ENCODE measurements at regions not wholly inside any gene's neighbourhood (a gene's known extent, or its start where the extent isn't known, plus 50 kb on each side); places are given as distances from the start of the nearest gene placed in this dataset.

DNA sequence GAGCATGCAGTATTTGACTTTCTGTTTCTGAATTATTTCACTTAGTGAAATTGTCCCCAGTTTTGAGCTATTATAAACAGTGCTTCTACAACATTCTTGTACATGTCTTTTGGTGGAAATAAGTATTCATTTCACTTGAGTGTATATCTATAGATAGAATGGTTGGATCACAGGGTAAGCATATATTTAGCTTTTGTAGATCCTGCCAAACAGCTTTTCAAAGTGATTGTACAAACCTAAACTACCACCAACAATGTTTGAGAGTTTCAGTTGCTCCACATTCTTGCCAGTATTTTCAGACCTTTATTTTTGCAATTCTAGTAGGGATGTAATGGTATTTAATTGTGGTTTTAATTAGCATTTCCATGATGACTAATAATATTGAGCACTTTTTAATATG is 91.6 kb downstream of the CCT6B start:
- H3K27ac Mint-ChIP-seq = no peak overlapping the region
- H4K91ac ChIP-seq (ENCODE audit: insufficient read length, low read depth, low read length) = no peak overlapping the region

More for the DNA sequence above, 91.6 kb downstream of the CCT6B start:
- Histone ChIP-seq H3K14ac (ENCODE audit: insufficient read depth, low read length) (no peak overlapping the region), H4K5ac (ENCODE audit: insufficient read length, low read depth, low read length) (no peak overlapping the region), H3K27me3 (ENCODE audit: insufficient read depth, low read length) (no peaks in the 10 kb centered on the region), H3K4me2 (ENCODE audit: insufficient read depth, insufficient read length, low read length) (no peak overlapping the region), H2AFZ (ENCODE audit: low read length) (no peak overlapping the region), H3K56ac (ENCODE audit: insufficient read length, low read depth, low read length) (no peak overlapping the region), H4K20me1 (ENCODE audit: control insufficient read depth, insufficient read depth, insufficient read length) (no peaks in the 10 kb centered on the region), H2BK20ac (ENCODE audit: low read depth, low read length, poor library complexity, severe bottlenecking) (no peak overlapping the region), H3K27ac (ENCODE audit: insufficient read length, low read depth, low read length) (no peak overlapping the region), H2AK5ac (ENCODE audit: insufficient read length, low read length) (no peak overlapping the region), H3K79me1 (ENCODE audit: insufficient read depth, low read depth, low read length, poor library complexity, severe bottlenecking) (no peaks in the 10 kb centered on the region), H3K9me3 (ENCODE audit: control insufficient read depth, low read depth, low read length) (no peaks in the 10 kb centered on the region), H3K4me1 (ENCODE audit: insufficient read depth, low read length) (no peaks in the 10 kb centered on the region), H3K9ac (ENCODE audit: extremely low read depth, insufficient read length, low read length) (no peak overlapping the region), H3K23ac (ENCODE audit: insufficient read length, low read depth, low read length) (no peak overlapping the region), H4K8ac (replicated peaks; ENCODE audit: insufficient read length, low read depth, low read length) (no peak overlapping the region), H2BK12ac (ENCODE audit: insufficient read length, low read depth, low read length) (no peak overlapping the region), H3K18ac (ENCODE audit: insufficient read length, low read depth, low read length) (no peak overlapping the region), H2BK5ac (ENCODE audit: insufficient read length, low read length) (no peak overlapping the region), H3K23me2 (ENCODE audit: insufficient read length, low read depth, low read length, poor library complexity, severe bottlenecking) (no peaks in the 10 kb centered on the region), H3T11ph (ENCODE audit: low read length) (no peak overlapping the region), H3K79me2 (ENCODE audit: insufficient read depth, low read length) (no peaks in the 10 kb centered on the region), H2BK120ac (ENCODE audit: low read depth, low read length, poor library complexity, severe bottlenecking) (no peak overlapping the region), H2BK15ac (ENCODE audit: low read depth, low read length) (no peak overlapping the region), H3K4ac (ENCODE audit: low read depth, low read length) (no peak overlapping the region)
- no peak for DNase-seq
- no peak for TF ChIP-seq CTCF (conservative IDR thresholded peaks at IDR 0.05)
- Mint-ChIP-seq H3K4me3 (no peak overlapping the region), H3K9me3 (peaks cover 12 to 17% of the 10 kb centered on the region in 2 experiments; a peak in 4 of 5 replicates), H3K4me1 (peaks cover 12 to 15% of the 10 kb centered on the region in 2 experiments), H3K36me3 (ENCODE audit: insufficient read depth in 1 of 3, low read depth in 3 of 3) (peaks cover 0 to 10% (median 0%) of the 10 kb centered on the region in 3 experiments; a peak in 4 of 7 replicates), H3K27me3 (ENCODE audit: low read depth) (peaks cover 8% of the 10 kb centered on the region)

All from H9 (cell line).